H9 (cell line): ENCODE measurements at regions not wholly inside any gene's neighbourhood (a gene's known extent, or its start where the extent isn't known, plus 50 kb on each side); places are given as distances from the start of the nearest gene placed in this dataset.

Experiments used
- DNase-seq: peaks from one replicate; pipeline ENCODE4 v3.0.0-alpha.2; 2017
- H2AFZ ChIP-seq: one replicate; pipeline ENCODE4 v1.6.1; 2013; ENCODE audit warnings: mild to moderate bottlenecking, low read length, control low read depth, moderate library complexity
- H2AK5ac ChIP-seq: 2 replicates; pipeline ENCODE4 v1.6.1; 2013; ENCODE audit warnings: low read length, control low read depth, mixed read lengths; ENCODE audit not compliant: insufficient read length
- H2BK120ac ChIP-seq: one replicate; pipeline ENCODE4 v1.6.1; 2013; ENCODE audit warnings: low read depth, mild to moderate bottlenecking, low read length, control low read depth, inconsistent platforms; ENCODE audit not compliant: poor library complexity, severe bottlenecking
- H2BK12ac ChIP-seq: 2 replicates; pipeline ENCODE4 v1.6.1; 2013; ENCODE audit warnings: low read length, control low read depth, mixed read lengths, low read depth; ENCODE audit not compliant: insufficient read length
- H2BK15ac ChIP-seq: 2 replicates; pipeline ENCODE4 v1.6.1; 2013; ENCODE audit warnings: low read depth, low read length, control low read depth
- H2BK20ac ChIP-seq: one replicate; pipeline ENCODE4 v1.6.1; 2013; ENCODE audit warnings: low read depth, mild to moderate bottlenecking, low read length, control low read depth, inconsistent platforms; ENCODE audit not compliant: poor library complexity, severe bottlenecking
- H2BK5ac ChIP-seq: 2 replicates; pipeline ENCODE4 v1.6.1; 2013; ENCODE audit warnings: low read length, control low read depth, mixed read lengths; ENCODE audit not compliant: insufficient read length
- H3K14ac ChIP-seq: 2 replicates; pipeline ENCODE4 v1.6.1; 2013; ENCODE audit warnings: low read length, control low read depth; ENCODE audit not compliant: insufficient read depth
- H3K18ac ChIP-seq: 2 replicates; pipeline ENCODE4 v1.6.1; 2013; ENCODE audit warnings: low read depth, mild to moderate bottlenecking, mixed read lengths, low read length, control low read depth; ENCODE audit not compliant: insufficient read length
- H3K23ac ChIP-seq: 2 replicates; pipeline ENCODE4 v1.6.1; 2013; ENCODE audit warnings: low read length, control low read depth, mixed read lengths, low read depth; ENCODE audit not compliant: insufficient read length
- H3K23me2 ChIP-seq: 2 replicates; pipeline ENCODE4 v1.6.1; 2013; ENCODE audit warnings: low read depth, mild to moderate bottlenecking, mixed read lengths, low read length, control low read depth; ENCODE audit not compliant: insufficient read length, poor library complexity, severe bottlenecking
- H3K27ac ChIP-seq: 2 replicates; pipeline ENCODE4 v1.5.1; 2013; ENCODE audit warnings: low read length, control low read depth, mixed read lengths, low read depth; ENCODE audit not compliant: insufficient read length
- H3K27me3 ChIP-seq: 2 replicates; pipeline ENCODE4 v1.6.1; 2013; ENCODE audit warnings: low read length, control low read depth, inconsistent platforms; ENCODE audit not compliant: insufficient read depth
- H3K4ac ChIP-seq: 2 replicates; pipeline ENCODE4 v1.6.1; 2013; ENCODE audit warnings: low read depth, mild to moderate bottlenecking, control low read depth, inconsistent platforms, low read length, moderate library complexity
- H3K4me1 ChIP-seq: 2 replicates; pipeline ENCODE4 v1.6.1; 2013; ENCODE audit warnings: low read length, control low read depth, inconsistent platforms; ENCODE audit not compliant: insufficient read depth
- H3K4me2 ChIP-seq: 2 replicates; pipeline ENCODE4 v1.6.1; 2013; ENCODE audit warnings: low read length, control low read depth, mixed read lengths; ENCODE audit not compliant: insufficient read length, insufficient read depth
- H3K56ac ChIP-seq: 2 replicates; pipeline ENCODE4 v1.6.1; 2013; ENCODE audit warnings: low read depth, mild to moderate bottlenecking, mixed read lengths, low read length, control low read depth; ENCODE audit not compliant: insufficient read length
- H3K79me1 ChIP-seq: 2 replicates; pipeline ENCODE4 v1.6.1; 2013; ENCODE audit warnings: low read depth, mild to moderate bottlenecking, moderate library complexity, low read length, control low read depth, inconsistent platforms; ENCODE audit not compliant: insufficient read depth, poor library complexity, severe bottlenecking
- H3K79me2 ChIP-seq: 2 replicates; pipeline ENCODE4 v1.6.1; 2013; ENCODE audit warnings: low read length, control low read depth, inconsistent platforms; ENCODE audit not compliant: insufficient read depth
- H3K9ac ChIP-seq: 2 replicates; pipeline ENCODE4 v1.6.1; 2013; ENCODE audit warnings: low read length, control low read depth, mixed read lengths; ENCODE audit not compliant: insufficient read length; ENCODE audit errors: extremely low read depth
- H3K9me3 ChIP-seq: one replicate; pipeline ENCODE4 v1.6.1; 2013; ENCODE audit warnings: low read depth, low read length, inconsistent platforms; ENCODE audit not compliant: control insufficient read depth
- H3T11ph ChIP-seq: one replicate; pipeline ENCODE4 v1.6.1; 2013; ENCODE audit warnings: mild to moderate bottlenecking, low read length, control low read depth, inconsistent platforms
- H4K20me1 ChIP-seq: one replicate; pipeline ENCODE4 v1.6.1; 2013; ENCODE audit not compliant: control insufficient read depth, insufficient read length, insufficient read depth
- H4K5ac ChIP-seq: 2 replicates; pipeline ENCODE4 v1.6.1; 2013; ENCODE audit warnings: low read depth, mild to moderate bottlenecking, mixed read lengths, low read length, control low read depth; ENCODE audit not compliant: insufficient read length
- H4K8ac ChIP-seq: replicated peaks from 2 replicates; pipeline ENCODE4 v1.6.1; 2013; ENCODE audit warnings: low read length, control low read depth, mixed read lengths, low read depth; ENCODE audit not compliant: insufficient read length
- H4K91ac ChIP-seq: 2 replicates; pipeline ENCODE4 v1.6.1; 2013; ENCODE audit warnings: low read depth, mild to moderate bottlenecking, moderate library complexity, mixed read lengths, low read length, control low read depth; ENCODE audit not compliant: insufficient read length
- H3K27ac Mint-ChIP-seq, 3 experiments: 2 replicates in 2 of 3; 3 replicates in 1 of 3; pipeline ENCODE4 v1.8.0; 2020 to 2021; ENCODE audit warnings: mixed read lengths in 3 of 3, mild to moderate bottlenecking in 1 of 3, moderate library complexity in 1 of 3
- H3K27me3 Mint-ChIP-seq: 2 replicates; pipeline ENCODE4 v1.8.0; 2021; ENCODE audit warnings: low read depth, mild to moderate bottlenecking, moderate library complexity, mixed read lengths
- H3K36me3 Mint-ChIP-seq, 3 experiments: 2 replicates in 2 of 3; 3 replicates in 1 of 3; pipeline ENCODE4 v1.8.0; 2020 to 2021; ENCODE audit warnings: low read depth in 3 of 3, mixed read lengths in 3 of 3; ENCODE audit not compliant: insufficient read depth in 1 of 3
- H3K4me1 Mint-ChIP-seq, 2 experiments: 2 replicates each; pipeline ENCODE4 v1.8.0; 2020; ENCODE audit warnings: mixed read lengths in 2 of 2
- H3K4me3 Mint-ChIP-seq, 2 experiments: 2 replicates in 1 of 2; 3 replicates in 1 of 2; pipeline ENCODE4 v1.8.0; 2020 to 2021; ENCODE audit warnings: mild to moderate bottlenecking in 2 of 2, mixed read lengths in 2 of 2, moderate library complexity in 1 of 2
- H3K9me3 Mint-ChIP-seq, 2 experiments: 2 replicates in 1 of 2; 3 replicates in 1 of 2; pipeline ENCODE4 v1.8.0; 2020; ENCODE audit warnings: mild to moderate bottlenecking in 2 of 2, mixed read lengths in 2 of 2, moderate library complexity in 1 of 2
- WGBS: extraction: QIAGEN DNeasy Blood & Tissue Kit; methylation state at CpG from one replicate; pipeline ENCODE4 v1.1.7; 2013; ENCODE audit warnings: missing lambda C conversion rate, low lambda C conversion rate, mixed read lengths; ENCODE audit not compliant: insufficient read length; ENCODE audit errors: extremely low coverage; 5-methylcytosine and 5-hydroxymethylcytosine counted together
- TF ChIP-seq, protein P1 (sequence below): fragments of 200-600 bp; sonication (generic); conservative IDR thresholded peaks from 3 replicates; pipeline ENCODE4 v1.8.0; 2021; ENCODE audit warnings: antibody characterized with exemption, mild to moderate bottlenecking

DNA sequence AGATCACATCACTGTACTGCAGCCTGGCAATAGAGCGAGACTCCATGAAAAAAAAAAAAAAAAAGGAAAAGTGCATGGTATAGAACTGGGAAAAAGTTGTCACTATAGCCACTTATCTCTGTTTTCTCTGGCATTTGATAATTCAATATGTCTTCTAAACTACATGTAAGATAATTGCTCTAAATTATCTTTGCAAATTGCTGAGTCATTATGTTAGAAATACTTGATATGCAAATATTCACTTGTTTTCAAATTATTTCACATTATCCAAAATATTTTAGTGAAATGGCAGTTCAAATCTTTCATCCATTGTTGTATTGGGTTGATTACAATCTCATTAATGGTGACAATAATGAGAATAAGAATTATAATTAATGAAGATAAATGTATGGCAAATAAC is 1455.1 kb downstream of the KCNT2 start:
- Histone ChIP-seq H3K4me2 (no peak overlapping the region), H2AFZ (no peak overlapping the region), H2BK20ac (no peak overlapping the region), H4K91ac (no peak overlapping the region), H2BK12ac (no peak overlapping the region), H3K56ac (no peak overlapping the region), H3K23ac (no peak overlapping the region), H3K27ac (no peak overlapping the region), H4K8ac (no peak overlapping the region), H3K79me2 (no peaks in the 10 kb centered on the region), H2BK120ac (no peak overlapping the region), H3K9ac (no peak overlapping the region), H2AK5ac (no peak overlapping the region), H2BK15ac (no peak overlapping the region), H3K18ac (no peak overlapping the region), H3K14ac (no peak overlapping the region), H3K27me3 (no peaks in the 10 kb centered on the region), H3K4ac (no peak overlapping the region), H3K79me1 (no peaks in the 10 kb centered on the region), H2BK5ac (no peak overlapping the region), H4K5ac (no peak overlapping the region), H3K9me3 (no peaks in the 10 kb centered on the region), H3K23me2 (no peaks in the 10 kb centered on the region), H3K4me1 (no peaks in the 10 kb centered on the region), H4K20me1 (no peaks in the 10 kb centered on the region), H3T11ph (no peak overlapping the region)
- Mint-ChIP-seq H3K36me3 (no peaks in the 10 kb centered on the region), H3K27ac (no peak overlapping the region), H3K4me3 (no peak overlapping the region), H3K4me1 (no peaks in the 10 kb centered on the region), H3K27me3 (no peaks in the 10 kb centered on the region), H3K9me3 (peaks cover 0 to 7% of the 10 kb centered on the region in 2 experiments; a peak in 1 of 5 replicates)
- DNase-seq, result no peak
- WGBS, result no CpG with 5 or more reads among the region's 1 CpG
- TF ChIP-seq, protein P1, sequence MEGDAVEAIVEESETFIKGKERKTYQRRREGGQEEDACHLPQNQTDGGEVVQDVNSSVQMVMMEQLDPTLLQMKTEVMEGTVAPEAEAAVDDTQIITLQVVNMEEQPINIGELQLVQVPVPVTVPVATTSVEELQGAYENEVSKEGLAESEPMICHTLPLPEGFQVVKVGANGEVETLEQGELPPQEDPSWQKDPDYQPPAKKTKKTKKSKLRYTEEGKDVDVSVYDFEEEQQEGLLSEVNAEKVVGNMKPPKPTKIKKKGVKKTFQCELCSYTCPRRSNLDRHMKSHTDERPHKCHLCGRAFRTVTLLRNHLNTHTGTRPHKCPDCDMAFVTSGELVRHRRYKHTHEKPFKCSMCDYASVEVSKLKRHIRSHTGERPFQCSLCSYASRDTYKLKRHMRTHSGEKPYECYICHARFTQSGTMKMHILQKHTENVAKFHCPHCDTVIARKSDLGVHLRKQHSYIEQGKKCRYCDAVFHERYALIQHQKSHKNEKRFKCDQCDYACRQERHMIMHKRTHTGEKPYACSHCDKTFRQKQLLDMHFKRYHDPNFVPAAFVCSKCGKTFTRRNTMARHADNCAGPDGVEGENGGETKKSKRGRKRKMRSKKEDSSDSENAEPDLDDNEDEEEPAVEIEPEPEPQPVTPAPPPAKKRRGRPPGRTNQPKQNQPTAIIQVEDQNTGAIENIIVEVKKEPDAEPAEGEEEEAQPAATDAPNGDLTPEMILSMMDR, result no peak
